ENCODE measurements at regions not wholly inside any gene's neighbourhood (a gene's known extent, or its start where the extent isn't known, plus 50 kb on each side); places are given as distances from the start of the nearest gene placed in this dataset.

DNA sequence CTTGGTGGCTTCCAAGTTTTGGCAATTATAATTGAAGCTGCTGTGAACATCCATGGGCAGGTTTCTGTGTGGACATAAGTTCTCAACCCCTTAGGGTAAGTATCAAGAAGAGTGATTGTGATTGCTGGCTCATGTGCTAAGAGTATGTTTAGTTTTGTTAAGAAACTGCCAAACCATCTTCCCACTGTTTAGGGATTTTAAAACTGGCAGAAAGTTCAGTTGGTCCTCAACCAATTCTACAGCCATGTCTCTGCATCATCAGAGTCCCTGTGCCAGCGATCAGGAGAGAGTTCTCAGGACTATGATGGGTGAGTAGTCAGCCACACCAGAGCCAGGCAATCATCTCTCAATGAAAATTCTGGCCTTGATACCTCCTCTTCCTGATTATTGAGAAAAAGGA is 193.8 kb downstream of the ZC3H11B start:
- no peaks in the 10 kb centered on the region for H3K9me3 ChIP-seq (ENCODE audit: control insufficient read depth, insufficient read depth, low read length)
- Mint-ChIP-seq H3K9me3 (no peaks in the 10 kb centered on the region), H3K4me1 (no peaks in the 10 kb centered on the region), H3K27ac (no peak overlapping the region), H3K27me3 (ENCODE audit: low read depth in 2 of 2) (no peaks in the 10 kb centered on the region), H3K36me3 (no peaks in the 10 kb centered on the region), H3K4me3 (no peak overlapping the region)
- 100% methylated on average over 1 of the region's 1 CpG for WGBS (ENCODE audit: insufficient coverage)
- ATAC-seq (no peak), DNase-seq (no peak)
- H3K36me3 ChIP-seq (ENCODE audit: control insufficient read depth, insufficient read depth, low read length): no peaks in the 10 kb centered on the region
- TF ChIP-seq, protein P1, sequence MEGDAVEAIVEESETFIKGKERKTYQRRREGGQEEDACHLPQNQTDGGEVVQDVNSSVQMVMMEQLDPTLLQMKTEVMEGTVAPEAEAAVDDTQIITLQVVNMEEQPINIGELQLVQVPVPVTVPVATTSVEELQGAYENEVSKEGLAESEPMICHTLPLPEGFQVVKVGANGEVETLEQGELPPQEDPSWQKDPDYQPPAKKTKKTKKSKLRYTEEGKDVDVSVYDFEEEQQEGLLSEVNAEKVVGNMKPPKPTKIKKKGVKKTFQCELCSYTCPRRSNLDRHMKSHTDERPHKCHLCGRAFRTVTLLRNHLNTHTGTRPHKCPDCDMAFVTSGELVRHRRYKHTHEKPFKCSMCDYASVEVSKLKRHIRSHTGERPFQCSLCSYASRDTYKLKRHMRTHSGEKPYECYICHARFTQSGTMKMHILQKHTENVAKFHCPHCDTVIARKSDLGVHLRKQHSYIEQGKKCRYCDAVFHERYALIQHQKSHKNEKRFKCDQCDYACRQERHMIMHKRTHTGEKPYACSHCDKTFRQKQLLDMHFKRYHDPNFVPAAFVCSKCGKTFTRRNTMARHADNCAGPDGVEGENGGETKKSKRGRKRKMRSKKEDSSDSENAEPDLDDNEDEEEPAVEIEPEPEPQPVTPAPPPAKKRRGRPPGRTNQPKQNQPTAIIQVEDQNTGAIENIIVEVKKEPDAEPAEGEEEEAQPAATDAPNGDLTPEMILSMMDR (IDR thresholded peaks at IDR 0.05): no peak
- no peak overlapping the region for H3K4me3 ChIP-seq (ENCODE audit: low read length)
- no peaks in the 10 kb centered on the region for H3K27me3 ChIP-seq (ENCODE audit: control insufficient read depth, insufficient read depth, low read length)
- H3K27ac ChIP-seq (ENCODE audit: low read length): no peak overlapping the region
- H3K4me1 ChIP-seq (ENCODE audit: control insufficient read depth, insufficient read depth, low read length): no peaks in the 10 kb centered on the region
- intact Hi-C loops (cut with micrococcal nuclease): no loop called here

DNA sequence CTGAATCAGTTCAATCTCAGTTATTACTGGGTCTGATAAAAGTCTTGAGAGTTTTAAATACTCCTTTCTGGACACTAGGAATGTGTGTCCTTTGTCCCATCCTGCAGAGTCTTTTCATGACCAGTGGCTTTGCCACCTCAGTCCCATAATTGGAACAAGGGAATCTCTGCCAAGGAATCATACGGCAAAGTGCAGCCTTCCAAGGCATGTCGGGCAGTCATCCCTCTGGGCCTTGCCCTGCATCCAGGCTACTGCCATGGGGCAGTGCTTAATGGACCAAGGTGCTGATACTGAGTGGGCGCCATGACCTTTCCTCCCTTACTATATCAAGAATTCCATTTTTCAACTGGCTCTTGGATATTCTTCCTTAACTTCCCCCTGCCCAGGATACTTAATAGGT is 195.3 kb downstream of the ZC3H11B start:
- 95% methylated on average over 2 of the region's 3 CpGs for WGBS (ENCODE audit: insufficient coverage)
- Mint-ChIP-seq H3K9me3 (no peaks in the 10 kb centered on the region), H3K27ac (no peak overlapping the region), H3K4me3 (no peak overlapping the region), H3K36me3 (no peaks in the 10 kb centered on the region), H3K4me1 (no peaks in the 10 kb centered on the region), H3K27me3 (ENCODE audit: low read depth in 2 of 2) (no peaks in the 10 kb centered on the region)
- Histone ChIP-seq H3K4me3 (ENCODE audit: low read length) (no peak overlapping the region), H3K9me3 (ENCODE audit: control insufficient read depth, insufficient read depth, low read length) (no peaks in the 10 kb centered on the region), H3K4me1 (ENCODE audit: control insufficient read depth, insufficient read depth, low read length) (no peaks in the 10 kb centered on the region), H3K27ac (ENCODE audit: low read length) (no peak overlapping the region), H3K27me3 (ENCODE audit: control insufficient read depth, insufficient read depth, low read length) (no peaks in the 10 kb centered on the region), H3K36me3 (ENCODE audit: control insufficient read depth, insufficient read depth, low read length) (no peaks in the 10 kb centered on the region)
- intact Hi-C loops (cut with micrococcal nuclease): loop anchor here (2.0 kb wide), 1 partner anchor 213 kb away; no protein-coding TSS in a partner anchor
- ATAC-seq (no peak), DNase-seq (no peak)
- TF ChIP-seq, protein P1 (IDR thresholded peaks at IDR 0.05): no peak

DNA sequence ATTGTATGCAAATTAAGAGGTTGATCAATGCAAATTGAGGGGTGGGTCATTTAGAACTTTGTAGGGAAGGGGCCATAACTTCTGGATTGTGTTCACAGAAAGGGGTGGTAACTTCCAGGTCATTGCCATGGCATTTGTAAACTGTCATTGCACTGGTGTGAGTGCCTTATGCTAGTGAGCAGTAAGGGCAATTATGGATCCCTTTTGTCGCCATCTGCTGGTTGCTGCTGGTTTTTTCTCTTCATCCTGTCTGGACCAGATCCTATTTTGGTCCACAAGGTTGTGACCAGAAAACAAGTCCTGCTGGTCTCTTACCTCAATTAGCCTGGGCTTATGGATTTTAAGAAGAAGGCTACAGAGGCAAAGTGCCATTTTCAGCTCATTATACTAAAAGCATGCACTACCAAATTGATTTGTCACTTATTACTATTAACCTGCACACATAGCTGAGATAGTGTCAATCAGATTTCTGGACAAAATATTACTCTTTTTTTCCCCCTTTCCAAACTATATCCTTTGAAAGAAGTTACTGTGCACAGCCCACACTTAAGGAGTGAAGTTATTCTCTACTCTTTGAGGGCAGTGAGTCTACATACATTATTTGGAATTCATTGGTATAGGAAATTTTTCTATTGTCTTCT is 196.2 kb downstream of the ZC3H11B start:
- Histone ChIP-seq H3K27ac (ENCODE audit: low read length) (no peak overlapping the region), H3K4me3 (ENCODE audit: low read length) (no peak overlapping the region), H3K27me3 (ENCODE audit: control insufficient read depth, insufficient read depth, low read length) (no peaks in the 10 kb centered on the region), H3K4me1 (ENCODE audit: control insufficient read depth, insufficient read depth, low read length) (no peaks in the 10 kb centered on the region), H3K36me3 (ENCODE audit: control insufficient read depth, insufficient read depth, low read length) (no peaks in the 10 kb centered on the region), H3K9me3 (ENCODE audit: control insufficient read depth, insufficient read depth, low read length) (no peaks in the 10 kb centered on the region)
- Mint-ChIP-seq H3K4me1 (no peaks in the 10 kb centered on the region), H3K27ac (no peak overlapping the region), H3K27me3 (ENCODE audit: low read depth in 2 of 2) (no peaks in the 10 kb centered on the region), H3K36me3 (no peaks in the 10 kb centered on the region), H3K4me3 (no peak overlapping the region), H3K9me3 (no peaks in the 10 kb centered on the region)
- DNase-seq (peak in 1 of 2 donors; percentile 62), ATAC-seq (peak; percentile 40 to 63 (median 52))
- intact Hi-C loops (cut with micrococcal nuclease): loop anchor here (1.0 to 2.0 kb wide), 2 partner anchors 212 to 1086 kb away; no protein-coding TSS in a partner anchor
- WGBS (ENCODE audit: insufficient coverage): 4% methylated on average over 1 of the region's 1 CpG
- TF ChIP-seq, protein P1 (IDR thresholded peaks at IDR 0.05): peak; percentile 57

DNA sequence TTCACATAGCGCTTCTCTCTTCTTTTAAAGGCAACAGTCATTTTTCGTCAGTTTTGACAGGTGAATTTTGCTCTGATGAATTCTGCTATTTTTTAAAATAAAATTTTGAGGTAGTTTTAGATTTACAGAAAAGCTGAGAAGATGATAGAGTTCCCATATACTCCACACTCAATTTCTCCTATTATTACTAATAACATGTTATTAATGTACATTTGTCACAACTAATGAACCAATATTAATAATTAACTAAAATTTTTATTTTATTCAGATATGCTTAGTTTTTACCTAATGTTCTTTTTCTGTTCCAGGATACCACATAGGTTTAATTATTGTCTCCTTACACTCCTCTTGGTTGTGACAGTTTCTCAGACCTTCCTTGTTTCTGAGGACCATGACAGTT is 197.0 kb downstream of the ZC3H11B start:
- 91% methylated on average over 1 of the region's 2 CpGs for WGBS (ENCODE audit: insufficient coverage)
- Histone ChIP-seq H3K9me3 (ENCODE audit: control insufficient read depth, insufficient read depth, low read length) (no peaks in the 10 kb centered on the region), H3K27me3 (ENCODE audit: control insufficient read depth, insufficient read depth, low read length) (no peaks in the 10 kb centered on the region), H3K36me3 (ENCODE audit: control insufficient read depth, insufficient read depth, low read length) (no peaks in the 10 kb centered on the region), H3K4me3 (ENCODE audit: low read length) (no peak overlapping the region), H3K4me1 (ENCODE audit: control insufficient read depth, insufficient read depth, low read length) (no peaks in the 10 kb centered on the region), H3K27ac (ENCODE audit: low read length) (no peak overlapping the region)
- Mint-ChIP-seq H3K4me3 (no peak overlapping the region), H3K4me1 (no peaks in the 10 kb centered on the region), H3K27ac (no peak overlapping the region), H3K36me3 (no peaks in the 10 kb centered on the region), H3K27me3 (ENCODE audit: low read depth in 2 of 2) (no peaks in the 10 kb centered on the region), H3K9me3 (no peaks in the 10 kb centered on the region)
- intact Hi-C loops (cut with micrococcal nuclease): loop anchor here (1.0 to 2.0 kb wide), 2 partner anchors 211 to 1086 kb away; no protein-coding TSS in a partner anchor
- TF ChIP-seq, protein P1 (IDR thresholded peaks at IDR 0.05): no peak
- ATAC-seq (no peak), DNase-seq (no peak)

All from natural killer cell (primary cell).